SKM-1 treated with dmso at 0.1 percent for 144 hours (cell line): ENCODE measurements at regions not wholly inside any gene's neighbourhood (a gene's known extent, or its start where the extent isn't known, plus 50 kb on each side); places are given as distances from the start of the nearest gene placed in this dataset.
"Not testable (repeated sequence)": the region's sequence is repeated elsewhere in the genome, so short reads cannot be mapped to it uniquely, and the experiment has no call there.

Experiments used
- DNase-seq: peaks from one replicate; lab custom pipeline; 2025; ENCODE audit not compliant: unreplicated experiment; lab: John Stamatoyannopoulos, UW

GRCh38 chr12:58413794-58414193 lies 472.4 kb downstream of the ATP23 start:
- no peak for DNase-seq

GRCh38 chr12:58414398-58414871 lies 473.1 kb downstream of the ATP23 start:
- no peak for DNase-seq

DNA sequence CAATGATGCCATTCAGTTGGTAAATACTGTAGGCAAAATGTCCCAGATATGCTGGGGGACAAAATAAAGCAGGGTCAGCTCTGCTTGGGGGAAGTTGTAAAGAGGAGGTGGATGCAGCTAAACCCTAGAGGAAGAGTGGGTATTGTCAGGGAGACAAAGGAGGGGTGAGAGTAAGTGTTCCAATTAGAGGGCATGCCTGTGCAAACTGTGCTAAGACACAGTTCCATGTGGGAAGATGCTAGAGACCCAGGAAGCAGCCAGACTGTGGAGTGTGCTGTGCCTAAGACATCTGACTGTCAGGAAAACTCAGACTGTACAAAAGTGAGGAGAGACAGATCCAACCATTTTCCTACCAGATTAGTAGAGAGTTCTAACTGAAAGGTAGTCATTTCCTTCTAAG lies 474.3 kb downstream of the ATP23 start:
- no peak for DNase-seq

DNA sequence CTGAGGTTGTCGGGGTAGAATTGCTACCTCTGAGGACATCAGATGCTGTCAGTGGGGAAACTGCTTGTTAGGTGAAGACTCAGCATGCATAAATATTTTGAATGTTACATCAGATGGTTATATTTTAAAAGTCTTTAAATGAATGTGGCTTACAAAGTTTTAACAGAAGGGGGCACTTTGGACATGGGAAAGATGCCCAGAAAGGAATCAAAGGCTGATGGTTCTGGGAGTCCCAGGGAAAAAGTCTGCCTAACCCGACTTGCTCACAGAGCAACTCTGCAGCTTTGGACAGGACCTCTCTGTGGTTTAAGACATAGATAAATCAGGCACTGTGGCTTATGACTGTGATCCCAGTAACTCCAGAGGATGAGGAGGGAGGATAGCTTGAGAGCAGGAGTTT lies 474.9 kb downstream of the ATP23 start:
- no peak for DNase-seq

DNA sequence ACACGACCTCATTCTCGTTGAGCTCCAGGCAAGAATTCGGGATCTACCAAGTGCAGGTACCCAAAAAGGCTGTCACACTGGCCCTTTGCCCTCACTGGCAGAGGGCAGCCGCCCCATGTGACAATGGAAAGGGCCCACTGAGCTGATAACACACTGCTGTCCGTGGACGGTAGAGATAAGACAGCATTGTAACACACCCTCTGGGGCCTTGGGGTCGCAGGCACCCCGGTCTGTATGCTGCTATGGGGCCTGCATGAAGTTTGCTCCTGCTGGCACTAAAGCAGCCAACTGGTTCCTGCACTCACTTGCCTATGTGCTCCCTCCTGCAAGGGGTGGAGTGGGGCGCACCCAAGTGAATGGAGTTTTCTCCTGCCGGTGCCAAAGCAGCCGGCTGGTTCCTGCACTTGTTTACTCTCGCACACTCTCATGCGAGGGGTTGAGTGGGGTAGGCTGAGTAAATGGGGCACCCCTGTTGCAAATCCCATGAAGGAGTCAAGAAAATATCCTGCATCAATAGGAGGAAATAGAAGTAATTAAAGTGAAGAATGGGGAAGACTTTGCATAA lies 477.9 kb downstream of the ATP23 start:
- no peak for DNase-seq

DNA sequence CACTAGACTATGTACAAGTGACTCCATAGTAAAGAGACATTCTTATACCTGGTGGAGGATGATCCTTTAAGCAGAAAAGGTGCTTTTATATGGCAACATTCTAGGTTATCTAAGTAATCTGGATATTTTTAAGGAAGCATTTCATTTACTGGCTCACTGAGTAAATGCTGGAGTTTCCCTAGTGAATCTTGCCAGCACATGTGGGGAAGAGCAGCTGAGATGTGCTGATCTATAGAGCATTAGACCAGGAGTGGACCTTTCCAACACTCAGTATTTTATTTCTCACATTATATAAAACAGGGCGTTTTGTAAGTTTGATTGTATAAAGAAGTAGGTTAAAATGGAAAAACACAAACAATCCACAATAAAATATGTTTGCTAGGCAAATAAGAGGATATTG lies 478.5 kb downstream of the ATP23 start:
- no peak for DNase-seq

- no peak for DNase-seq
Measured at GRCh38 chr12:58420503-58420902, 479.1 kb downstream of the ATP23 start.

DNA sequence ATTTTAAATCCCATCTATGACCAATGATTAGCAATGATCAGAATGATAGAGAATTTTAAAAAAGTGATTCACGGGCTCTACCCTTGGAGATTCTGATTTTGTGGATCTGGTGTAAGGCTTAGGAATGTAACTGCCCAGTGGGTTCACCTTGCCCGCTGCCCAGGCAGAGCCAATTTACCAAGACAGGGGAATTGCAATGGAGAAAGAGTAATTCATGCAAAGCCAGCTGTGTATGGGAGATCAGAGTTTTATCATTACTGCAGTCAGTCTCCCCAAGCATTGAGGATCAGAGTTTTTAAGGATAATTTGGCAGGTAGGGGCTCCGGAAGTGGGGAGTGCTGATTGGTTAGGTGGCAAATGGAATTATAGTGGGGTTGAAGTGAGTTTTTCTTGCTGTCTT lies 480.6 kb downstream of the ATP23 start:
- no peak for DNase-seq

- no peak for DNase-seq
Measured at GRCh38 chr12:58424735-58425392, 483.5 kb downstream of the ATP23 start.

DNA sequence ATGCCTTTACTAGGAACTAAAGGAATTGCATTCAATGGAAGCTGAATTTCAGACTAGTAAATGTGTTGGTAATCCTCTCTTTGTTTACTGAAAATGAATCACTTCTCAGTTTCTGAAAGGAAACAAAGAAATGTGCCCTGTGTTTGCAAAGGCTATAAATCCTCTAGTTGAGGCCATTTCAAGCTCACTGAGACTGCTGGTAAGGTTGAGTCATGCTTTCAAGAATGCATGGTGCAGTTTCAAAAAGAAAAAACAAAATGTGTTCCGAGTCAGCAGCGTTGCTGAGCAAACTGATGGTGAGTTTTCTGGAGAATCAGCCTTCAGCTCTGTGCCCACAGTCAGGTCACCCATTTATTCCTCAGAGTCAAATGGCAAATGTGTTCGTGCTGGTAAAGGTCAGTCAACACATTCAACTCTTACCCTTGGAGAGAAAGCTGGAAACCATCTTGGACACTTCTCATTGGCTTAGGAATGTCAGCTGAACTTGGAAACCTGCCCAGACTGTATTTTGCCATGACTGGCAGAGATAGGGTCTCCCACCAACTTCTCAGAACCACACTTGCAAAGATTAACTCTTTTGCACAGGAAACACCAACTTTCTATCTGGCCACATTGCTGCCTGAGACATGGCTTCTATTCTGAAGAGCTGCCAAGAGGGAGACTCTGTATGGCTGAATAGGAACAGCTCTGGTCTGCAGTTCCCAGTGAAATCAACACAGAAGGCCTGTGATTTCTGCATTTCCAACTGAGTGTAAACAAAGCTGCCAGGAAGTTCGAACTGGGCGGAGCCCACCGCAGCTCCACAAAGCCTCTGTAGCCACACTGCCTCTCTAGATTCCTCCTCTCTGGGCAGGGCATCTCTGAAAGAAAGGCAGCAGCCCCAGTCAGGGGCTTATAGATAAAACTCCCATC lies 484.4 kb downstream of the ATP23 start:
- no peak for DNase-seq

DNA sequence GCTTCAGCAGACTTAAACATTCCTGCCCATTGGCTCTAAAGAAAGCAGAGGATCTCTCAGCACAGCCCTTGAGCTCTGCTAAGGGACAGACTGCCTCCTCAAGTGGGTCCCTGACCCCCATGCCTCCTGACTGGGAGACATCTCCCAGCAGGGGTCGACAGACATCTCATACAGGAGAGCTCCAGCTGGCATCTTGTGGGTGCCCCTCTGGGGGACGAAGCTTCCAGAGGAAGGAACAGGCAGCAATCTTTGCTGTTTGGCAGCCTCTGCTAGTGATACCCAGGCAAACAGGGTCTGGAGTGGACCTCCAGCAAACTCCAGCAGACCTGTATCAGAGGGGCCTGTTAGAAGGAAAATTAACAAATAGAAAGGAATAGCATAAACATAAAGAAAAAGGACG lies 485.1 kb downstream of the ATP23 start:
- not testable (repeated sequence) for DNase-seq

DNA sequence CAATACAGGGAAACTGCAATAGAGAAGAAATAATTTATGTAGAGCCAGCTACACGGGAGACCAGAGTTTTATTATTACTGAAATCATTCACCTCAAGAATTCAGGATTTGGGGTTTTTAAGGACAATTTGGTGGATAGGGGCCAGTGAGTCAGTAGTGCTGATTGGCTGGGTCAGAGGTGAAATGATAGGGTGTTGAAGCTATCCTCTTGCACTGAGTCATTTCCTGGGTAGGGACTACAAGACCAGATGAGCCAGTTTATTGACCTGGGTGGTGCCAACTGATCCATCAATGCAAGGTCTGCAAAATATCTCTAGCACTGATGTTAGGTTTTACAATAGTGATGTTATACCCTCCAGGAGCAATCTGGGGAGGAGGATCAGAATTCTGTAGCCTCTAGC lies 486.3 kb downstream of the LRIG3 start:
- DNase-seq = no peak

DNA sequence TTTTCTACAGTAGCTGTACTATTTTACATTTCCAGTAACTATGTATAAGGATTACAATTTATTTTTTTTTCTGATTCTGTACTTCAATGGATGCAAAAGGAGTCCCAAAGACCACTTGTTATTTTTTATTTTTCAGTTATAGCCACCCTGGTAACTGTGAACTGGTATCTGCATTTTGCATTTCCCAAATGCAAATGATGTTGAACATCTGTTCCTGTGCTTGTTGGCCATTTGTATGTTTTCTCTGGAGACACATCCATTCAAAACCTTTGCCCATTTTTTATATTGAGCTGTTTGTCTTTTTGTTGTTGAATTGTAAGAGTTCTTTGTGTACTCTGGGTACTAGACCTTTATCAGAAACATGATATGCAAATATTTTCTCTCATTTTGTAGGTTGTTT lies 485.6 kb downstream of the LRIG3 start:
- no peak for DNase-seq

DNA sequence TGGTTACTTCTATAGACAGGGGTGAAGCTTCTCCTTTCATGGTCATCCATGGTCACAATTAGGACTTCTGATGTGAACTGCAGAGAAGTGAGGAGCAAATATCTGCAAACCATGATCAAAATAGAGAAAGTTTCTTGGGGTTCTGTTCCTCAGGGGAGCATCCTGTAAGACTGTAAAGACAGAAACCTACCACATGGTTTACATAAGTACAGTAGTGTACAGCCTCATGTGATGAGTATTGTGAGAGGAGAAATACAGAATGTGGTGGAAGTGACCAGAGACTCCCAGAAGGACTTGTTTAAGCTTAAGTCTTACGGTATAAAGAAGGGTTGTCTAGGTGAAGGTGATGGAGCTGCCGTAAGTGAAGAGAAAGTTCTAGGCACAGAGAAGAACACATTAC lies 484.7 kb downstream of the LRIG3 start:
- no peak for DNase-seq

DNA sequence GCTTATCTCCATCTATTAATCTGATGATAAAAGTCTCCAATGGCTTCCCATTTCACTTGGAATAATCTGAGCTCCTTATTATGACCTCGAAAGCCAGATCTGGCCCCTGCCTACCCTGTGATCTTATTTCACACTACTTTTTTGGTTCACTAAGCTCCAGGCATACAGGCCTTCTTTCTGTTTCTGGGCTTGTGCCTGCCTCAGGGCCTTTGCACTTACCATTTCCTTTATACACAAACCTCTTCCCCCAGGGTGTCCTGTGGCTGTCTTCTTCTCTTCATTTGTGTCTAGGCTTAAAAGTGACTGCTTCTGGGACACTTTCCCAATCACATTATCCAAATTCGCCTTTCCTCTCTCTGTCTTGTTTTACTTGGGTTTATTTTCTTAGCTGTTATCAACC lies 478.8 kb downstream of the LRIG3 start:
- no peak for DNase-seq

DNA sequence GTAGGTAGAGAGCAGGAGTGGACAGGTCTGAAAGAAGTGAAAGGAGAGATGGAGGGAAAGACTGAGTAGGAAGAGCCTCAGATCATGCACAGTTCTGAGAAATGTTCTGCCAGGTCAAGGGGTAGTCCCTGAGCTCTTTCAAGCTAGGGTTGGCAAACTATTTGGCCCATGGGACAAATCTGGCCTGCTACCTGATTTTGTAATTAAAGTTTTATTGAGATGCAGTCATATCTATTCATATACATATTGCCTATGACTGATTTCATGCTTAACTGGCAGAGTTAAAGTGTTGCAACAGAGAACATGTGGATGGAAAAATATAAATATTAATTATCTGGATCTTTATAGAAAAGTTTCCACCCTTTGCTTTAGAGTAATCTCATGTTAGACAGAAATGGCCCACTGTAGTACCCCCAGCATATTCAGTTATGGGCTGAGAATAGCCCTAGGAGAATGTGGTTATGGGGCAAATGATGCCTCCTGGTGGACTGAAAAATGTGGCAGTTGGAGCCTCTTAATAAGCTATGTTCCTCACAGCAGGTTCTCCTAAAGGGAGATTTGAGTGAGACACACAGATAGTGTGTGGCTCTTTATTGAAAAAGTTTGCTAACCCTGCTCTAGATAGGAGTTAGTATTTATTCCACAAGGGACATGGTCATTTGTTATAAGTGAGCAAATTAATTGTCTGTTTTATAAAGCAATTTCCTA lies 476.9 kb downstream of the LRIG3 start:
- DNase-seq = no peak

- DNase-seq = no peak
Measured at GRCh38 chr12:58443981-58444371, 476.3 kb downstream of the LRIG3 start.

GRCh38 chr12:58450868-58451482 lies 469.3 kb downstream of the LRIG3 start:
- no peak for DNase-seq

DNA sequence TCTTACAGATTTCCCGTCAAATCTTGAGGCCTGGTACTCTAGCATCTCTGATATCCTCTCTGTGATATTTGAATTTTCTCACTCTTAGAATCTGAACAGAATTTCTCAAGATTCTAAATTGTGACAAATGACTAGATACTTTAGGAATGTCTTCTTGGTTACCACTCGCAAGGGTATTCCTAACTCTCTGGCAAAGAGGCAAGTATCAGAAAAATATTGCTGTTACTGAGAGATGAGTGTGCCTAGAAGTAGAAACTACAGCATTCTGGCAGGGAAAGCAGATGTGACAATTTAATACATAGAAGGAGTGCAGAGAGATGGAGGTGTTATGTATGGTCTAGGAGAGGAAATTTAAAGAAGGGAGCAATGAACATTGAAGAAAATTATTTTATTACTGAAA lies 467.8 kb downstream of the LRIG3 start:
- DNase-seq = no peak

DNA sequence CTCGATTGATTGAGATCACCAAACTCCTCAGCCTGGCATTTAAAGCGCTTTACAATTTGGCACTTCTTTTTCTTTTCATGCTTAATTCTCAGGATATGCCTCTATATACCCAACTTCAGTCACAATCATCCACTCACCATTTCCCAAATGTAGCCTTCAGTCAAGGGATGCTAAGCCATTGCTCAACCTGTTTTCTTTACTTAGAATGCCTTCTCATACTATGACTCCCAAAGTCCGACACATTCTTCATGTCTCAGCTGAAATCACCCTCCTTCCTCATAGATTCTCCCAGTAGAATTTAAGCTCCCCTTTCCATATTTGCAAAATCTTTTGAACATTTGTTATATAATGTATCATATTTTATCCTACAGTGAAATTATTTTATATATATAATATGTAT lies 467.0 kb downstream of the LRIG3 start:
- DNase-seq = no peak

GRCh38 chr12:58455136-58455535 lies 465.2 kb downstream of the LRIG3 start:
- no peak for DNase-seq
